ENCODE measurements at regions not wholly inside any gene's neighbourhood (a gene's known extent, or its start where the extent isn't known, plus 50 kb on each side); places are given as distances from the start of the nearest gene placed in this dataset.

DNA sequence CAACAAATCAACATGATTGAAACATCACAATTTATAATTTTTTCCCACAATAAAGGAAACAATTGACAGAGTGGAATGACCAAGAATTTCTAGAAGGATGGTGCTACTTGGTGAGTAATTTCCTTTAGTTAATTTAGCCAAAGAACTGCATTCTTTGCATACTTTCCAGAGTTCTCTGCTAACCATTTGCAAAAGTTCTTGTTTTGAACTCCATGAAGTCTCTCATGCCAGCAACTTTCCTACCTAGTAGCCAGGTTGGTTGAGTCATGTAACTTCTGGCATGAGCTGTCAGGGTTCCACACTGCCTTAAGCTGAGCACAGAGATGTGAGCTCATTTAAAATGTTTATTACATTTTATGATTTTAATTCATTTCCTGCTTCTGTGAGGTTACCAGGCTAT, 539.6 kb downstream of the PID1 start:
- TF ChIP-seq CTCF (conservative IDR thresholded peaks at IDR 0.05) = no peak
- TF ChIP-seq ZFX (IDR thresholded peaks at IDR 0.05) = no peak

All from C4-2B (cell line).